ENCODE measurements at regions not wholly inside any gene's neighbourhood (a gene's known extent, or its start where the extent isn't known, plus 50 kb on each side); places are given as distances from the start of the nearest gene placed in this dataset.
"Not testable (repeated sequence)": the region's sequence is repeated elsewhere in the genome, so short reads cannot be mapped to it uniquely, and the experiment has no call there.

GRCh38 chr14:61144117-61145033 is 136.8 kb downstream of the TMEM30B start:
- TF ChIP-seq CTCF (IDR thresholded peaks at IDR 0.05; ENCODE audit: low read depth, low read length, missing input control); RXRA (IDR thresholded peaks at IDR 0.05); REST (IDR thresholded peaks at IDR 0.05): not testable (repeated sequence)

Data from liver (tissue), 3 donors.